GM12878 (cell line): ENCODE measurements at regions not wholly inside any gene's neighbourhood (a gene's known extent, or its start where the extent isn't known, plus 50 kb on each side); places are given as distances from the start of the nearest gene placed in this dataset.

Experiments used
- ATAC-seq: fragments of 200-7000 bp; cut with Tn5 transposase; 3 replicates; pipeline ENCODE4 v1.9.1; 2020; ENCODE audit warnings: mild to moderate bottlenecking, moderate library complexity
- BruUV-seq: library from RNA; stranded (reverse); fragments of 400-500 nt; replicated peaks from 2 replicates; lab custom pipeline; 2021; lab: Mats Ljungman, UMichigan
- CTCF ChIA-PET: fragments of 300-600 bp; sonication (Branson Sonifier 250); formaldehyde crosslinking; extraction: SDS; loops from one replicate; lab custom pipeline; 2021; ENCODE audit warnings: inconsistent platforms; lab: Yijun Ruan, JAX
- POLR2A ChIA-PET: fragments of 350-600 bp; formaldehyde crosslinking; extraction: SDS; loops from one replicate; lab custom pipeline; 2021; ENCODE audit warnings: inconsistent platforms; lab: Charles Lee
- RAD21 ChIA-PET: fragments of 300-600 bp; sonication (Branson Sonifier 250); formaldehyde crosslinking; loops from one replicate; lab custom pipeline; 2023; ENCODE audit warnings: antibody characterized with exemption; ENCODE audit not compliant: unreplicated experiment; lab: Charles Lee
- SMC1A ChIA-PET: fragments of 300-600 bp; sonication (Branson Sonifier 250); formaldehyde crosslinking; loops from one replicate; lab custom pipeline; 2023; ENCODE audit not compliant: unreplicated experiment, uncharacterized antibody; lab: Charles Lee
- DNase-seq: peaks from one replicate; pipeline ENCODE4 v3.0.0-alpha.2; 2011; ENCODE audit warnings: low read depth, low spot score
- FAIRE-seq: peaks from 3 replicates; lab custom pipeline; 2011; peaks lifted over from hg19 to GRCh38; lab: Jason Lieb, UNC
- H2AFZ ChIP-seq: 2 replicates; pipeline ENCODE4 v1.6.0; 2011; ENCODE audit warnings: low read depth, low read length, control low read depth; ENCODE audit not compliant: control insufficient read depth
- H3K27ac ChIP-seq: 2 replicates; pipeline ENCODE4 v1.5.1; 2011; ENCODE audit warnings: control low read depth; ENCODE audit not compliant: control insufficient read depth, insufficient read depth
- H3K27me3 ChIP-seq, 2 experiments: replicated peaks in 1 of 2; 2 replicates each; pipeline versions ENCODE4 v1.6.0 to v1.6.1; 2011; ENCODE audit warnings: low read length in 1 of 2; ENCODE audit not compliant: control insufficient read depth in 2 of 2, insufficient read depth in 2 of 2
- H3K36me3 ChIP-seq, 2 experiments: 2 replicates each; pipeline ENCODE4 v1.5.1; 2011; ENCODE audit warnings: low read length in 1 of 2; ENCODE audit not compliant: control insufficient read depth in 2 of 2, insufficient read depth in 2 of 2
- H3K4me1 ChIP-seq: 2 replicates; pipeline ENCODE4 v1.6.1; 2011; ENCODE audit warnings: mild to moderate bottlenecking, low read length, moderate library complexity, mixed read lengths; ENCODE audit not compliant: control insufficient read depth, insufficient read depth
- H3K4me2 ChIP-seq: 2 replicates; pipeline ENCODE4 v1.6.0; 2011; ENCODE audit warnings: control low read depth; ENCODE audit not compliant: control insufficient read depth, insufficient read depth
- H3K4me3 ChIP-seq: fragments of 200-600 bp; sonication (generic); 2 replicates; pipeline ENCODE4 v1.5.1; 2016
- H3K79me2 ChIP-seq: 2 replicates; pipeline ENCODE4 v1.6.0; 2011; ENCODE audit warnings: low read length; ENCODE audit not compliant: control insufficient read depth, insufficient read depth
- H3K9ac ChIP-seq: 2 replicates; pipeline ENCODE4 v1.8.0; 2011; ENCODE audit warnings: low read length, control low read depth, mixed read lengths; ENCODE audit not compliant: control insufficient read depth, insufficient read depth
- H3K9me3 ChIP-seq: replicated peaks from 3 replicates; pipeline ENCODE4 v1.5.1; 2011; ENCODE audit warnings: mild to moderate bottlenecking, low read length; ENCODE audit not compliant: control insufficient read depth, insufficient read depth
- H4K20me1 ChIP-seq: 2 replicates; pipeline ENCODE4 v1.6.0; 2011; ENCODE audit not compliant: control insufficient read depth, insufficient read depth
- BHLHE40 ChIP-seq, 2 experiments: fragments of 450-650 bp in 1 of 2; IDR thresholded peaks; 2 replicates each; pipeline ENCODE4 v1.6.1; 2011 to 2017; ENCODE audit warnings: low read depth in 2 of 2, borderline replicate concordance in 1 of 2, improper control_type of control experiment in 1 of 2, low read length in 1 of 2, mild to moderate bottlenecking in 1 of 2
- BRCA1 ChIP-seq: IDR thresholded peaks from 2 replicates; pipeline ENCODE4 v1.6.1; 2011; ENCODE audit warnings: low read depth, low read length, improper control_type of control experiment
- CHD1 ChIP-seq: IDR thresholded peaks from 2 replicates; pipeline ENCODE4 v1.6.1; 2012; ENCODE audit warnings: low read depth, low read length, improper control_type of control experiment
- CHD2 ChIP-seq: IDR thresholded peaks from 2 replicates; pipeline ENCODE4 v1.6.1; 2011; ENCODE audit warnings: low read depth, low read length, improper control_type of control experiment, borderline replicate concordance
- CUX1 ChIP-seq: IDR thresholded peaks from 2 replicates; pipeline ENCODE4 v1.6.1; 2012; ENCODE audit warnings: improper control_type of control experiment, low read depth, low read length; ENCODE audit not compliant: insufficient replicate concordance
- IRF3 ChIP-seq: fragments of 450-650 bp; IDR thresholded peaks from 2 replicates; pipeline ENCODE4 v1.6.1; 2014; ENCODE audit warnings: mild to moderate bottlenecking
- PAX8 ChIP-seq: fragments of 450-650 bp; IDR thresholded peaks from 2 replicates; pipeline ENCODE4 v1.6.1; 2017; ENCODE audit warnings: mild to moderate bottlenecking, moderate library complexity
- POLR2AphosphoS5 ChIP-seq: IDR thresholded peaks from 2 replicates; pipeline ENCODE4 v1.6.1; 2011; ENCODE audit warnings: mild to moderate bottlenecking, low read length, inconsistent platforms
- RUNX3 ChIP-seq: IDR thresholded peaks from 2 replicates; pipeline ENCODE4 v1.6.1; 2012; ENCODE audit warnings: low read length, inconsistent platforms
- SMC3 ChIP-seq: IDR thresholded peaks from 2 replicates; pipeline ENCODE4 v1.6.1; 2011; ENCODE audit warnings: low read length, improper control_type of control experiment, borderline replicate concordance
- SP1 ChIP-seq: IDR thresholded peaks from one replicate; pipeline ENCODE4 v1.6.1; 2011; ENCODE audit warnings: low read depth, low read length
- ZNF207 ChIP-seq: fragments of 450-650 bp; IDR thresholded peaks from 2 replicates; pipeline ENCODE4 v1.6.1; 2014; ENCODE audit warnings: antibody characterized with exemption, mild to moderate bottlenecking, borderline replicate concordance
- ZNF217 ChIP-seq: fragments of 450-650 bp; IDR thresholded peaks from 2 replicates; pipeline ENCODE4 v1.6.1; 2017; ENCODE audit warnings: antibody characterized with exemption, mild to moderate bottlenecking
- WGBS: methylation state at CpG from one replicate; pipeline ENCODE4 v1.1.6; 2016; ENCODE audit warnings: low lambda C conversion rate; ENCODE audit not compliant: insufficient replicate concordance, insufficient coverage; ENCODE audit errors: missing lambda C conversion rate; 5-methylcytosine and 5-hydroxymethylcytosine counted together
- in situ Hi-C: fragments of 300-500 bp; cut with MboI; formaldehyde crosslinking; loops from 9 replicates; pipeline ENCODE4 v1.14.3; 2018; ENCODE audit warnings: mixed read lengths
- intact Hi-C: fragments of 100-400 bp; cut with micrococcal nuclease; formaldehyde crosslinking; loops from one replicate; pipeline ENCODE4 v1.14.2; 2022; ENCODE audit not compliant: unreplicated experiment

- no peaks in the 10 kb centered on the region for H3K79me2 ChIP-seq
- in situ Hi-C loops (no loop called here), intact Hi-C loops (no loop called here)
- H3K9ac ChIP-seq, result no peak overlapping the region
- TF ChIP-seq CUX1, result no peak
- FAIRE-seq (no peak), DNase-seq (no peak), ATAC-seq (no peak)
- ChIA-PET RAD21 (no interaction called here), CTCF (no interaction called here), SMC1A (no interaction called here), POLR2A (no interaction called here)
- H3K27ac ChIP-seq, result no peak overlapping the region
- no peaks in the 10 kb centered on the region for H3K4me1 ChIP-seq
- no peaks in the 10 kb centered on the region for H3K9me3 ChIP-seq
- BruUV-seq, result no TSS peak
- H3K4me3 ChIP-seq, result no peak overlapping the region
- H4K20me1 ChIP-seq, result no peaks in the 10 kb centered on the region
- no peak overlapping the region for H3K4me2 ChIP-seq
- H2AFZ ChIP-seq, result no peak overlapping the region
- 0% methylated on average over 1 of the region's 1 CpG for WGBS
- no peaks in the 10 kb centered on the region for H3K36me3 ChIP-seq
- no peaks in the 10 kb centered on the region for H3K27me3 ChIP-seq
These were observed 195.6 kb upstream of the GLI3 start for GRCh38 chr7:42432644-42433043.

GRCh38 chr7:42431873-42432272, 194.9 kb upstream of the GLI3 start:
- CTCF ChIA-PET, result no interaction called here
- RAD21 ChIA-PET, result no interaction called here
- Histone ChIP-seq H3K9me3 (no peaks in the 10 kb centered on the region), H3K9ac (no peak overlapping the region), H3K79me2 (no peaks in the 10 kb centered on the region), H3K4me2 (no peak overlapping the region), H2AFZ (no peak overlapping the region), H3K27me3 (no peaks in the 10 kb centered on the region), H3K4me1 (no peaks in the 10 kb centered on the region), H4K20me1 (no peaks in the 10 kb centered on the region), H3K4me3 (no peak overlapping the region), H3K36me3 (no peaks in the 10 kb centered on the region), H3K27ac (no peak overlapping the region)
- POLR2A ChIA-PET, result no interaction called here
- ATAC-seq (no peak), DNase-seq (no peak), FAIRE-seq (no peak)
- intact Hi-C loops, result no loop called here
- TF ChIP-seq PAX8 (no peak), BHLHE40 (IDR thresholded peaks at IDR 0.05; ENCODE audit: borderline replicate concordance in 1 of 2, low read depth in 2 of 2, low read length in 1 of 2) (no peak), RUNX3 (no peak), ZNF217 (no peak), IRF3 (no peak), CHD2 (no peak), SP1 (no peak), CHD1 (no peak), BRCA1 (no peak), POLR2AphosphoS5 (no peak), SMC3 (no peak), ZNF207 (no peak)
- SMC1A ChIA-PET, result no interaction called here
- in situ Hi-C loops, result no loop called here
- BruUV-seq, result no TSS peak
- 2% methylated on average over 2 of the region's 2 CpGs for WGBS
